ENCODE measurements at regions not wholly inside any gene's neighbourhood (a gene's known extent, or its start where the extent isn't known, plus 50 kb on each side); places are given as distances from the start of the nearest gene placed in this dataset.

- TF ChIP-seq CTCF (conservative IDR thresholded peaks at IDR 0.05; ENCODE audit: control insufficient read depth, insufficient read depth, low read depth, low read length), result no peak
Measured at GRCh38 chr6:74785236-74785635, 420.6 kb downstream of the COL12A1 start.

GRCh38 chr6:74782346-74782745, 423.5 kb downstream of the COL12A1 start:
- no peak overlapping the region for H3K4me3 ChIP-seq (ENCODE audit: control insufficient read depth, low read depth, low read length)
- no peak for DNase-seq (ENCODE audit: low read depth)
- TF ChIP-seq CTCF (conservative IDR thresholded peaks at IDR 0.05; ENCODE audit: control insufficient read depth, insufficient read depth, low read depth, low read length), result no peak

More at GRCh38 chr6:74785236-74785635, 420.6 kb downstream of the COL12A1 start:
- peak; percentile 14 for DNase-seq (ENCODE audit: low read depth)
- no peak overlapping the region for H3K4me3 ChIP-seq (ENCODE audit: control insufficient read depth, low read depth, low read length)

- no peak for TF ChIP-seq CTCF (conservative IDR thresholded peaks at IDR 0.05; ENCODE audit: control insufficient read depth, insufficient read depth, low read depth, low read length)
- DNase-seq (ENCODE audit: low read depth), result no peak
- H3K4me3 ChIP-seq (ENCODE audit: control insufficient read depth, low read depth, low read length), result no peak overlapping the region
Measured at GRCh38 chr6:74780831-74781230, 425.0 kb downstream of the COL12A1 start.

GRCh38 chr6:74768738-74769137, 437.1 kb downstream of the COL12A1 start:
- DNase-seq (ENCODE audit: low read depth), result no peak
- no peak overlapping the region for H3K4me3 ChIP-seq (ENCODE audit: control insufficient read depth, low read depth, low read length)
- no peak for TF ChIP-seq CTCF (conservative IDR thresholded peaks at IDR 0.05; ENCODE audit: control insufficient read depth, insufficient read depth, low read depth, low read length)

- H3K4me3 ChIP-seq (ENCODE audit: control insufficient read depth, low read depth, low read length), result no peak overlapping the region
- peak; percentile 63 for DNase-seq (ENCODE audit: low read depth)
- no peak for TF ChIP-seq CTCF (conservative IDR thresholded peaks at IDR 0.05; ENCODE audit: control insufficient read depth, insufficient read depth, low read depth, low read length)
Measured at GRCh38 chr6:74768120-74768519, 437.7 kb downstream of the COL12A1 start.

GRCh38 chr6:74765486-74765885, 440.4 kb downstream of the COL12A1 start:
- no peak overlapping the region for H3K4me3 ChIP-seq (ENCODE audit: control insufficient read depth, low read depth, low read length)
- no peak for TF ChIP-seq CTCF (conservative IDR thresholded peaks at IDR 0.05; ENCODE audit: control insufficient read depth, insufficient read depth, low read depth, low read length)
- no peak for DNase-seq (ENCODE audit: low read depth)

GRCh38 chr6:74764486-74764885, 441.4 kb downstream of the COL12A1 start:
- TF ChIP-seq CTCF (conservative IDR thresholded peaks at IDR 0.05; ENCODE audit: control insufficient read depth, insufficient read depth, low read depth, low read length), result no peak
- peak; percentile 39 for DNase-seq (ENCODE audit: low read depth)
- H3K4me3 ChIP-seq (ENCODE audit: control insufficient read depth, low read depth, low read length), result no peak overlapping the region

All from fibroblast of mammary gland (primary cell).